SJSA1 (cell line): ENCODE measurements at regions not wholly inside any gene's neighbourhood (a gene's known extent, or its start where the extent isn't known, plus 50 kb on each side); places are given as distances from the start of the nearest gene placed in this dataset.
"Not testable (repeated sequence)": the region's sequence is repeated elsewhere in the genome, so short reads cannot be mapped to it uniquely, and the experiment has no call there.

Experiments used
- DNase-seq, 2 experiments: peaks; one replicate each; pipeline ENCODE4 v3.0.0-alpha.2; 2015 to 2020; ENCODE audit warnings: low spot score in 2 of 2, low read depth in 1 of 2
- H3K27ac ChIP-seq: fragments of 250-450 bp; sonication (Bioruptor Pico); 2 replicates; pipeline ENCODE4 v1.5.1; 2020; ENCODE audit warnings: mild to moderate bottlenecking, moderate library complexity
- H3K27me3 ChIP-seq: fragments of 250-450 bp; sonication (Bioruptor Pico); replicated peaks from 2 replicates; pipeline ENCODE4 v1.5.1; 2020; ENCODE audit warnings: mild to moderate bottlenecking, moderate library complexity
- H3K36me3 ChIP-seq: fragments of 250-450 bp; sonication (Bioruptor Pico); 2 replicates; pipeline ENCODE4 v1.5.1; 2020; ENCODE audit warnings: mild to moderate bottlenecking
- H3K4me1 ChIP-seq: fragments of 250-450 bp; sonication (Bioruptor Pico); replicated peaks from 2 replicates; pipeline ENCODE4 v1.6.1; 2021; ENCODE audit warnings: mild to moderate bottlenecking
- H3K4me3 ChIP-seq: fragments of 250-450 bp; sonication (Bioruptor Pico); 2 replicates; pipeline ENCODE4 v1.5.1; 2020; ENCODE audit warnings: mild to moderate bottlenecking
- H3K9me3 ChIP-seq: fragments of 250-450 bp; sonication (Bioruptor Pico); replicated peaks from 2 replicates; pipeline ENCODE4 v1.5.1; 2020; ENCODE audit warnings: mild to moderate bottlenecking

DNA sequence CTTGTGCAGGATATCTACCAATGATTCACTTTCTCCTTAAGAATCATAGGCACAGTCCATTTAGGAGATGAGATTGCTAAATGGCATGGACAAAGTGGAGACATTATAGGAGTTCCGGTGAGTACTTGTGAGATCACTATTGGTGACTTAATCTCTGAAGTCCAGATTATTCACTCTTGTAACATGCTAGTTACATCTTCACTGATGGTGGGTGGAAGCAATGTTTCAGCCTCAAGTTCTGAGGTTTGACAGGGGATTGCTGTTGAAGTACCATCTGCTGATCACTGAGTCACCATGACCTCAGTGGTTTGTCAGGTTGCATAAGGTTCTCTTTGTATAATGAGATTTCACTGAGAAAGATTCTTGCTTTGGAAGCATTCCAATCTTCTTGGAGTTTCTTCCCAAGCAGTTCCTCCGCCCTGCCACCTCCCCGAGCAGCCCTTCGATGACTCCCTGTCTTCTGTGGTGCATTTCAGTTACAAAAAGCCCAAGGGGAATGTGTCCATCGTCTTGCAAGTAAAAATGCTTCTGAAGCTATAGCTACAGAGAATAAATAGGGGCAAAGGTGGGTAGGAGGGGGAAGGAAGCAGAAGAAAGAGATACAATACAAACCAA, 114.7 kb downstream of the NBPF8 start:
- not testable (repeated sequence) for H3K36me3 ChIP-seq, H3K4me1 ChIP-seq, H3K4me3 ChIP-seq, H3K27me3 ChIP-seq, H3K27ac ChIP-seq, H3K9me3 ChIP-seq
- DNase-seq: peak in 1 of 2 experiments; percentile 47

DNA sequence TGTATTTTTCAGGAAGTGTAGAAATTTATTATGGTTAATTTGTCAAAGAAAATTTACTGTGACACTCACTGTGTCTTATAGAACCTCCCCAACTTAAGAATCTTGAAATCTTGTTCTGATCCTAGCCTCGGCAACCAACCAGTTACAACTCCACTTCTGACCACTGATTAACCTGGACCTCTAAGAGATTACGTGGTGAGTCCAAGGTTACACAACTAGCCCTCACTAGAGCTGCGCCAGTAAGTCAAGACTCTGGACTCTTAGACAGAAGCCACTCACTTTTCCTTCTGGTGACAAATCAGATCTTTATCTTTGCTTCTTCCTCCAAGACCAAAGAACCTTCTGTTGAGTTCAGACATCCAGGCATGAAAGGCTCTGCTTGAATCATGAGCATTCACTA, 116.6 kb downstream of the NBPF8 start:
- H3K4me1 ChIP-seq, H3K27me3 ChIP-seq, H3K27ac ChIP-seq, DNase-seq, H3K4me3 ChIP-seq, H3K9me3 ChIP-seq, H3K36me3 ChIP-seq: not testable (repeated sequence)

- H3K36me3 ChIP-seq, H3K4me3 ChIP-seq, H3K4me1 ChIP-seq, H3K27me3 ChIP-seq, H3K9me3 ChIP-seq: not testable (repeated sequence)
- H3K27ac ChIP-seq: peak overlapping the region; percentile 96
- DNase-seq: peak in 1 of 2 experiments; percentile 20
Observed at GRCh38 chr1:120534361-120535047, 119.7 kb downstream of the NBPF8 start.

- H3K4me3 ChIP-seq: not testable (repeated sequence)
- peak in 1 of 2 experiments; percentile 67 for DNase-seq
- peak overlapping the region; percentile 96 for H3K27ac ChIP-seq
Observed at GRCh38 chr1:120535052-120535451, 120.2 kb downstream of the NBPF8 start.

GRCh38 chr1:120541394-120541793, 126.6 kb downstream of the NBPF8 start:
- not testable (repeated sequence) for H3K27me3 ChIP-seq, H3K4me1 ChIP-seq, H3K9me3 ChIP-seq, H3K27ac ChIP-seq, H3K4me3 ChIP-seq, H3K36me3 ChIP-seq, DNase-seq

More at GRCh38 chr1:120535052-120535451, 120.2 kb downstream of the NBPF8 start:
- H3K36me3 ChIP-seq, H3K27me3 ChIP-seq, H3K9me3 ChIP-seq, H3K4me1 ChIP-seq: not testable (repeated sequence)

DNA sequence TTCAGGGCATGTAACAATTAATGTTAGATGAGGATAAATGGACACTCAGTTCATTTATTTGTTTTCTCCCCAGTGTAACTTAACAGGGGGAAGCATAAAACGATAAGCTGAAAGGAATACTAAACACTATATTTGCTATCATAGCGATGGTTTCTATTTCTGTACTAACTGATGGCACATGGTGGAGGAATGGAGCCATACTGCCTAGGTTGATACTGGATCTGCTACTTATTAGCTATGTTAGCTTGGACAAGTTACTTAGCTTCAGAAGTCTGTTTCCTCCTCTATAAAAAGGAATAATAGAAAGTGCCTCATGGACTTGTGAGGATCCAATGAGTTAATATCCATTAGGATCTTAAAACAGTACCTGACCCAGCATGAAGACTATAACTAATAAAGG, 127.5 kb downstream of the NBPF8 start:
- not testable (repeated sequence) for H3K27me3 ChIP-seq, H3K4me3 ChIP-seq, H3K36me3 ChIP-seq, H3K9me3 ChIP-seq, H3K27ac ChIP-seq, DNase-seq, H3K4me1 ChIP-seq

- not testable (repeated sequence) for H3K27ac ChIP-seq, H3K9me3 ChIP-seq, H3K4me3 ChIP-seq, H3K36me3 ChIP-seq, H3K4me1 ChIP-seq, H3K27me3 ChIP-seq, DNase-seq
Observed at GRCh38 chr1:120542940-120543339, 128.1 kb downstream of the NBPF8 start.

GRCh38 chr1:120544434-120544833, 129.6 kb downstream of the NBPF8 start:
- peak in 1 of 2 experiments; percentile 75 for DNase-seq
- H3K36me3 ChIP-seq, H3K9me3 ChIP-seq, H3K27ac ChIP-seq, H3K27me3 ChIP-seq, H3K4me3 ChIP-seq, H3K4me1 ChIP-seq: not testable (repeated sequence)

- not testable (repeated sequence) for H3K36me3 ChIP-seq, H3K4me3 ChIP-seq, H3K27ac ChIP-seq, H3K4me1 ChIP-seq, DNase-seq, H3K27me3 ChIP-seq, H3K9me3 ChIP-seq
Observed at GRCh38 chr1:120550335-120550734, 135.5 kb downstream of the NBPF8 start.

DNA sequence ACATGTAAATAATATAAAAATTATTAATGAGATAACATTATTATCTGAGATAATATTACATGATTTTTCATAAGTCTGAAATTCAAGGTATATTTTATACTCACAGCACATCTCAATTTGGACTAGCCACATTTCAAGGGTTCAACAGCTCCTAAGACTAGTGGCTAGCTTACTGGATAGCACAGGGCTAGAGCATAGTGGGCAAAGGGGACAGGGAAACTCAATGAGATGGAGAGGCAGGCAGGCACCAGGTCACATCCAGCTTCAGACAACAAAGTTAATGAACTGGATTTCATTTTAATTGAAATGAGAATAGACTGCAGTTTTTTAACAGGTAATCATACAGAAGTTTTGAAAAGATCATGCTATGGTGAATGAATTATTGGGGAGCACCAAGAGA, 137.4 kb downstream of the NBPF8 start:
- not testable (repeated sequence) for H3K4me1 ChIP-seq, H3K9me3 ChIP-seq, H3K27me3 ChIP-seq, H3K36me3 ChIP-seq, H3K4me3 ChIP-seq, DNase-seq, H3K27ac ChIP-seq

DNA sequence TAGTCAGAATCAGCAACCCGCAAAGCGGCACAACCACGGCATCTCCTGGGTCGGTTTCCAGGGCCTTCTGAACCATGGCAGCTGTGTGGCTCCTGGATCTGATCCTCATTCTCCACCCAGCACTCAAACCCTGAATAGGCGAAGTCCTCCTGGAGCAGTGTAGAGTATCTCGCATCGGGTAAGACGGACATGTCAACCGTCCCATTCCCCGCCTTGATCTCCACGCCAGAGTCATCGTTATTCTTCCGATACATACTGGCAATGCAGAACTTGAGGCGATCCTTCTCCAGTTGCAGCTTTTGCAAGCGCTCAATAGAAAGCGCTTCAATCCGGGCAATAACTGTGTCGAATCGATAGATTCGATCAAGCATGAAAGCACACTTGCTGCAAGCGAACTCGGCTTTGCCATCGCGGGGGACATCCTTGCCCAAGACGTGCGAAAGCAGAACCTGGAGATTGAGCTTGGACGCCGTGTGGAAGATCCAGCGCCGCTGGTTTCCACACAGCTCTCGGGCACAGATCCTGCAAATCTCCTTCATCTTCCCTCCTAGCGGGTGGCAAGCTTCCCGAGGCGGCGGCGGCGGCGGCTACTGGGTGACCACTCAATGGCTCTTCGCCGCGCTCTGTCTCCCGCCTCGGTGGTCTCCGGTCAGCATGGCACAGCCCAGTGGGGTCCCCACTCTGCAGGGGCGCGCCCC, 142.9 kb downstream of the NBPF8 start:
- not testable (repeated sequence) for H3K4me1 ChIP-seq, H3K36me3 ChIP-seq, H3K27me3 ChIP-seq, H3K27ac ChIP-seq, H3K9me3 ChIP-seq, H3K4me3 ChIP-seq
- DNase-seq: peak in 1 of 2 experiments; percentile 26

DNA sequence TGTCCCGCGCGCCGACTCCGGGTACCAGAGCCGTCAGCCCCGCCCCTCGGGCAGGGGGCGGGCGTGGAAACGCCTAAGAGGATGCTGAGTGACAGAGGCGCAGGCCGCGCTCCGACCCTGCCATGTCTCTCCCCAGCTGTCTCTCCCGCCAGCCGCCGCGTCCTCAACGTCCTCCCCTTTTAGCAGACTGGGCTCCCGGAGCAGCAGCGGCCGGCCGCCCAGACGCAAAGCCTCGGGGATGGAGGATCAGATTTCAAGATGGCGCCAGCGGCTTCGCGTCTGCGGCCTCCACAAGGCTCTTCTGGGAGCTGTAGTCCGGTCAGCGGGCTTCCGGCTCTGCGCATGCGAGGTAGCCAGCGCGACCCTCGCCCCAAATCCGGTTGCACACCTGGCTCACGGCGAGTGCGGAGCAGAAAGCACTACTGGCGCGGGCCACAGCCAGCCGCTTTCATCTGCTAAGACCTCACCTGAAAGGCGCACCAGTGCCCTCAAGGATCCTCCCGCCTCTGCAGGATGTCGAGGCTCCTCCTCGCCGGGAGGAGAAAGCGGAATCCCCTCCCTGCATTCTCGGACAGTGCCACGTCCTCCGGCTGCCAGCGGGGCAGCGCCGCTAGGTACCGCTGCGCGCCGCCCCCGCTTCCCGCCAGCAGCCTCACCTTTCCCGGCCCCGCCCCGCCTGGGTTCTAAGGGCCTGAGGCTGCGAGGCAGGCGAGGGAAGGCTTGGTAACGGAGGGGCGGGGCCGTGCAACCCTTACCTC, 143.6 kb downstream of the NBPF8 start:
- H3K36me3 ChIP-seq, H3K9me3 ChIP-seq, H3K4me1 ChIP-seq, H3K27ac ChIP-seq, H3K27me3 ChIP-seq: not testable (repeated sequence)
- peak; percentile 76 to 82 for DNase-seq
- H3K4me3 ChIP-seq: peak overlapping the region; percentile 48

GRCh38 chr1:120561767-120562166, 146.9 kb downstream of the NBPF8 start:
- not testable (repeated sequence) for H3K27me3 ChIP-seq, DNase-seq, H3K36me3 ChIP-seq, H3K9me3 ChIP-seq, H3K4me1 ChIP-seq, H3K4me3 ChIP-seq, H3K27ac ChIP-seq

DNA sequence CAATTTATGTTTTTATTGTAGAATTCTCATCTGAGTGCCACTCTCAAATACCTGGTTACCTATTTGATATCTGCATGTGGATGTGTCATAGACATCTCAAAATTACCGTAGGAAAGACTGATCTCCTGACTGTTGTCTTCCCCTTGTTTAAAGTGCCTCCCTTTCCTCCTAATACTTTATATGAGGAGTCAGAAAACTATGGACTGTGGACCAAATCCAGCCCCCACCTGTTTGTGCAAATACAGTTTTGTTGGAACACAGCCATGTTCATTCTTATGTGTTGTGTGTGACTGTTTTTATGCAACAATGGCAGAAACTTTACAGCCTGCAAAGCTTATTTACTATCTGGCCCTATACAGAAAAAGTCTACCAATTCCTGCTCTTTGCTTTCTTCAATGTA, 150.6 kb downstream of the NBPF8 start:
- H3K9me3 ChIP-seq, H3K4me1 ChIP-seq, H3K27me3 ChIP-seq, DNase-seq, H3K4me3 ChIP-seq, H3K36me3 ChIP-seq, H3K27ac ChIP-seq: not testable (repeated sequence)
